Neuronal stem cell (in vitro differentiated cells): ENCODE measurements at regions not wholly inside any gene's neighbourhood (a gene's known extent, or its start where the extent isn't known, plus 50 kb on each side); places are given as distances from the start of the nearest gene placed in this dataset.
"Not testable (repeated sequence)": the region's sequence is repeated elsewhere in the genome, so short reads cannot be mapped to it uniquely, and the experiment has no call there.

ENCODE experiments used
- DNase-seq: peaks from one replicate; pipeline ENCODE4 v3.0.0-alpha.2; 2013; ENCODE audit warnings: low spot score
- H2AFZ ChIP-seq: one replicate; pipeline ENCODE4 v1.6.1; 2013; ENCODE audit warnings: mild to moderate bottlenecking, low read length, inconsistent platforms
- H2AK5ac ChIP-seq: 2 replicates; pipeline ENCODE4 v1.6.1; 2013; ENCODE audit warnings: low read depth, mild to moderate bottlenecking, inconsistent platforms, low read length, moderate library complexity, mixed read lengths
- H2BK120ac ChIP-seq: 2 replicates; pipeline ENCODE4 v1.6.1; 2013; ENCODE audit warnings: low read depth, mild to moderate bottlenecking, inconsistent platforms, low read length, moderate library complexity, mixed read lengths
- H2BK12ac ChIP-seq: one replicate; pipeline ENCODE4 v1.6.1; 2013; ENCODE audit warnings: low read length, inconsistent platforms
- H2BK15ac ChIP-seq: 2 replicates; pipeline ENCODE4 v1.6.1; 2013; ENCODE audit warnings: mild to moderate bottlenecking, low read length, inconsistent platforms, mixed read lengths
- H2BK5ac ChIP-seq: one replicate; pipeline ENCODE4 v1.6.1; 2013; ENCODE audit warnings: inconsistent platforms, mild to moderate bottlenecking, low read length, moderate library complexity
- H3K14ac ChIP-seq: one replicate; pipeline ENCODE4 v1.6.1; 2013; ENCODE audit warnings: low read length, inconsistent platforms
- H3K18ac ChIP-seq: 2 replicates; pipeline ENCODE4 v1.6.1; 2013; ENCODE audit warnings: low read length, inconsistent platforms
- H3K23ac ChIP-seq: 2 replicates; pipeline ENCODE4 v1.6.1; 2013; ENCODE audit warnings: low read depth, mild to moderate bottlenecking, mixed read lengths, low read length, inconsistent platforms; ENCODE audit not compliant: poor library complexity
- H3K27ac ChIP-seq: replicated peaks from 3 replicates; pipeline ENCODE4 v1.5.1; 2013; ENCODE audit warnings: low read length, inconsistent platforms
- H3K27me3 ChIP-seq, 3 experiments: 2 replicates each; pipeline ENCODE4 v1.6.1; 2013; ENCODE audit warnings: low read length in 3 of 3, mild to moderate bottlenecking in 2 of 3, inconsistent platforms in 1 of 3, low read depth in 1 of 3, mixed read lengths in 1 of 3, moderate library complexity in 1 of 3; ENCODE audit not compliant: control insufficient read depth in 3 of 3, insufficient read depth in 3 of 3
- H3K36me3 ChIP-seq, 2 donors: replicated peaks in 1 of 2; 2 replicates each; pipeline ENCODE4 v1.6.1; 2013; ENCODE audit warnings: low read length in 2 of 2; ENCODE audit not compliant: control insufficient read depth in 2 of 2, insufficient read depth in 2 of 2
- H3K4ac ChIP-seq: 2 replicates; pipeline ENCODE4 v1.6.1; 2013; ENCODE audit warnings: inconsistent platforms, mild to moderate bottlenecking, low read length, moderate library complexity
- H3K4me1 ChIP-seq, 2 donors: 1 replicate in 1 of 2; 2 replicates in 1 of 2; pipeline ENCODE4 v1.6.1; 2013; ENCODE audit warnings: low read length in 2 of 2, low read depth in 1 of 2; ENCODE audit not compliant: control insufficient read depth in 2 of 2, insufficient read depth in 1 of 2
- H3K4me2 ChIP-seq: one replicate; pipeline ENCODE4 v1.6.1; 2013; ENCODE audit warnings: mild to moderate bottlenecking, low read length, inconsistent platforms; ENCODE audit not compliant: insufficient read depth, poor library complexity, severe bottlenecking
- H3K4me3 ChIP-seq, 2 donors: 2 replicates each; pipeline ENCODE4 v1.5.1; 2013; ENCODE audit warnings: low read length in 2 of 2, mild to moderate bottlenecking in 2 of 2, inconsistent platforms in 1 of 2, moderate library complexity in 1 of 2
- H3K79me1 ChIP-seq: one replicate; pipeline ENCODE4 v1.6.1; 2013; ENCODE audit warnings: low read depth, mild to moderate bottlenecking, inconsistent platforms, low read length, moderate library complexity
- H3K9ac ChIP-seq: one replicate; pipeline ENCODE4 v1.6.1; 2013; ENCODE audit warnings: mild to moderate bottlenecking, low read depth, low read length, inconsistent platforms; ENCODE audit not compliant: poor library complexity
- H3K9me3 ChIP-seq, 2 donors: replicated peaks in 1 of 2; 2 replicates each; pipeline versions ENCODE3 to v1.6.1; 2013; ENCODE audit warnings: low read length in 2 of 2, mild to moderate bottlenecking in 2 of 2, inconsistent platforms in 1 of 2, low read depth in 1 of 2, mixed read lengths in 1 of 2, moderate library complexity in 1 of 2; ENCODE audit not compliant: control insufficient read depth in 2 of 2, insufficient read depth in 1 of 2
- H4K8ac ChIP-seq: one replicate; pipeline ENCODE4 v1.6.1; 2013; ENCODE audit warnings: low read depth, mild to moderate bottlenecking, inconsistent platforms, low read length, moderate library complexity
- H4K91ac ChIP-seq: one replicate; pipeline ENCODE4 v1.6.1; 2013; ENCODE audit warnings: low read length, low read depth, mild to moderate bottlenecking, inconsistent platforms; ENCODE audit not compliant: poor library complexity
- WGBS, 2 donors: extraction: QIAGEN DNeasy Blood & Tissue Kit; methylation state at CpG; one replicate each; pipeline ENCODE4 v1.1.7; 2013; ENCODE audit warnings: missing lambda C conversion rate in 2 of 2, mixed read lengths in 1 of 2; ENCODE audit not compliant: insufficient read length in 2 of 2, insufficient replicate concordance in 1 of 2; ENCODE audit errors: extremely low coverage in 2 of 2; 5-methylcytosine and 5-hydroxymethylcytosine counted together

- not testable (repeated sequence) for H4K91ac ChIP-seq, H3K14ac ChIP-seq, H2AK5ac ChIP-seq, H3K4ac ChIP-seq, H3K18ac ChIP-seq, H3K27me3 ChIP-seq, H3K4me2 ChIP-seq, H2BK5ac ChIP-seq, H3K4me3 ChIP-seq, H2BK12ac ChIP-seq, H3K36me3 ChIP-seq, DNase-seq, H3K27ac ChIP-seq, H3K79me1 ChIP-seq, H2AFZ ChIP-seq, H4K8ac ChIP-seq, H2BK120ac ChIP-seq, H2BK15ac ChIP-seq, H3K9ac ChIP-seq, H3K23ac ChIP-seq, H3K4me1 ChIP-seq
- WGBS, 2 donors: no CpG with 5 or more reads among the region's 2 CpGs
- H3K9me3 ChIP-seq: peaks cover 0 to 19% of the 10 kb centered on the region in 2 donors
Measured at GRCh38 chr5:124168093-124168492, 578.3 kb downstream of the ZNF608 start.

GRCh38 chr5:124162767-124163532, 583.5 kb downstream of the ZNF608 start:
- Histone ChIP-seq H3K14ac (no peak overlapping the region), H3K18ac (no peak overlapping the region), H3K27ac (no peak overlapping the region), H2BK12ac (no peak overlapping the region), H3K4me2 (no peak overlapping the region), H2BK5ac (no peak overlapping the region), H4K91ac (no peak overlapping the region), H2BK15ac (no peak overlapping the region), H2AK5ac (no peak overlapping the region), H3K4me1 (peaks cover 4 to 7% of the 10 kb centered on the region in 2 donors), H3K27me3 (no peaks in the 10 kb centered on the region), H3K23ac (no peak overlapping the region), H3K4ac (no peak overlapping the region), H3K9me3 (peaks cover 0 to 8% of the 10 kb centered on the region in 2 donors), H3K36me3 (no peaks in the 10 kb centered on the region), H3K4me3 (no peak overlapping the region), H3K79me1 (no peaks in the 10 kb centered on the region), H3K9ac (no peak overlapping the region), H2AFZ (peak overlapping the region; percentile 79), H2BK120ac (no peak overlapping the region), H4K8ac (no peak overlapping the region)
- no CpG with 5 or more reads among the region's 8 CpGs for WGBS, 2 donors
- DNase-seq: no peak

- Histone ChIP-seq H3K18ac (no peak overlapping the region), H3K4ac (no peak overlapping the region), H3K9me3 (peaks cover 0 to 7% of the 10 kb centered on the region in 2 donors), H3K23ac (no peak overlapping the region), H2BK5ac (no peak overlapping the region), H2BK120ac (no peak overlapping the region), H3K9ac (no peak overlapping the region), H2BK12ac (no peak overlapping the region), H3K4me3 (no peak overlapping the region), H3K36me3 (no peaks in the 10 kb centered on the region), H4K91ac (no peak overlapping the region), H3K27ac (no peak overlapping the region), H3K79me1 (no peaks in the 10 kb centered on the region), H3K27me3 (no peaks in the 10 kb centered on the region), H2BK15ac (no peak overlapping the region), H3K14ac (no peak overlapping the region), H4K8ac (no peak overlapping the region), H2AFZ (no peak overlapping the region), H3K4me1 (peaks cover 4 to 7% of the 10 kb centered on the region in 2 donors), H3K4me2 (no peak overlapping the region), H2AK5ac (no peak overlapping the region)
- no CpG with 5 or more reads among the region's 5 CpGs for WGBS, 2 donors
- DNase-seq: no peak
Measured at GRCh38 chr5:124161266-124161665, 585.2 kb downstream of the ZNF608 start.

GRCh38 chr5:124160265-124160664, 586.2 kb downstream of the ZNF608 start:
- no peaks in the 10 kb centered on the region for H3K27me3 ChIP-seq
- H4K8ac ChIP-seq: no peak overlapping the region
- H2AK5ac ChIP-seq: no peak overlapping the region
- H3K9ac ChIP-seq: no peak overlapping the region
- no peaks in the 10 kb centered on the region for H3K36me3 ChIP-seq
- no peak overlapping the region for H3K23ac ChIP-seq
- H2BK12ac ChIP-seq: no peak overlapping the region
- no peak overlapping the region for H2BK120ac ChIP-seq
- peaks cover 4 to 7% of the 10 kb centered on the region in 2 donors for H3K4me1 ChIP-seq
- H3K4ac ChIP-seq: no peak overlapping the region
- no peak overlapping the region for H2AFZ ChIP-seq
- H3K9me3 ChIP-seq: peaks cover 0 to 16% of the 10 kb centered on the region in 2 donors
- no peak overlapping the region for H2BK15ac ChIP-seq
- no peak overlapping the region for H3K27ac ChIP-seq
- no CpG with 5 or more reads among the region's 2 CpGs for WGBS, 2 donors
- H2BK5ac ChIP-seq: no peak overlapping the region
- no peak overlapping the region for H3K14ac ChIP-seq
- H3K18ac ChIP-seq: no peak overlapping the region
- no peak for DNase-seq
- H3K4me3 ChIP-seq: no peak overlapping the region
- no peak overlapping the region for H4K91ac ChIP-seq
- no peaks in the 10 kb centered on the region for H3K79me1 ChIP-seq
- H3K4me2 ChIP-seq: no peak overlapping the region
